GM18502 (cell line): ENCODE measurements at regions not wholly inside any gene's neighbourhood (a gene's known extent, or its start where the extent isn't known, plus 50 kb on each side); places are given as distances from the start of the nearest gene placed in this dataset.

ENCODE experiments used
- ATAC-seq: cut with Tn5 transposase; IDR thresholded peaks from one replicate; pipeline ENCODE4 v1.9.1; 2021; ENCODE audit warnings: mild to moderate bottlenecking; ENCODE audit not compliant: unreplicated experiment, poor library complexity

DNA sequence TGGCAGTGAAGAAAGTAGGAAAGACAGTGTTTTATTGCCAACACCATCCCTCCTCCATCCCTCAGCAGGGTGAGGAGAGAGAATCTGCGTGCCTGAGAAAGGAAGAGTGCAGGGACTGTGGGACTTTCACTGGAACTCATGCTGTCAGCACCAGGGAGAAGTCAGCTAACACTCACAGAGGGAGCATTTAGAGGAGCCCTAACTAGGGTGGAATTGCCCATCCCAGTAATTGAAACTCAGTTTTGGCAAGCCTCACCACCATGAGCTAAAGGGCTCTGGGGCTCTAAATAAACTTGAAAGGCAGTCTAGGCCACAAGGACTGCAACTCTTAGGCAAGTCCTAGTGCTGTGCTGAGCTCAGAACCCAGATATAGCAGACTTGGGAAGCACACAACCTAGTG lies 622.3 kb downstream of the SEMA5A start:
- ATAC-seq, result no peak

DNA sequence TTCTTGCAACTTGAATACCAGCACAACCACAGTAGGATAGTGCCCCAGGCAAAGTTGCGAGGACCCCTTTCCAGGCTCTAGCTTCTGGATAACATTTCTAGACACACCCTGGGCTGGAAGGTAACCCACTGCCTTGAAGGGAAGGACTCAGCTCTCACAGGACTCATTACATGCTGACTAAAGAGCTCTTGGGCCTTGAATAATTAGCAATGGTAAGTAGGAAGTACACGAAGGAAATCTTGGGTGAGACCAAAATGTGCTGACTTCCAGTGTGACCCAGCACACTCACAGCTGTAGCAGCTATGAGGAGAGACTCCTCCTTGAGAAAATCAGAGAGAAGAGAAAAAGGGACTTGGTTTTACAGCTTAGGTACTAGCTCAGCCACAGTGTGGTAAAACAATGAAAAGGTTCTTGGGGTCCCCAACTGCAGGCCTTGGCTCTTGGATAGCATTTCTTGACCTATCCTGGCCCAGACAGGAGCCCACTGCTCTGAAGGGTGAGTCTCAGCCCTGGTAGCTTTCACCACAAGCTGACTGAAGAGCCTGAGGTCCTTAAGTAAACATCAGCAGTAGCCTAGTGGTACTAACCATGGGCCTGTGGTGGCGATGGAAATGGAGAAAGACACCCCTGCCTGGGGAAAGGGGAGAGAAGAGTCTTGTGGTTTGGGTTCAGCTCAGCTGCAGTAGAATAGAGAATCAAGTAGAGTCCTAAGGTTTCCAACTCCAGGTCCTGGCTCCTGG lies 621.7 kb downstream of the SEMA5A start:
- no peak for ATAC-seq

DNA sequence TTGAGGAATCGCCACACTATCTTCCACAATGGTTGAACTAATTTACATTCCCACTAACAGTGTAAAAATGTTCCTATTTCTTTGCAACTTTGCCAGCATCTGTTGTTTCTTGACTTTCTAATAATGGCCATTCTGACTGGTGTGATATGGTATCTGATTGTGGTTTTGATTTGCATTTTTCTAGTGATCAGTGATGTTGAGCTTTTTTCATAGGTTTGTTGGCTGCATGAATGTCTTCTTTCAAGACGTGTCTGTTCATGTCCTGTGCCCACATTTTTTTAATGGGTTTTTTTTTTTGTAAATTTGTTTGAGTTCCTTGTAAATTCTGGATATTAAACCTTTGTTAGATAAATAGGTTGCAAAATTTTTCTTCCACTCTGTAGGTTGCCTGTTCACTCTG lies 615.9 kb downstream of the SEMA5A start:
- no peak for ATAC-seq

DNA sequence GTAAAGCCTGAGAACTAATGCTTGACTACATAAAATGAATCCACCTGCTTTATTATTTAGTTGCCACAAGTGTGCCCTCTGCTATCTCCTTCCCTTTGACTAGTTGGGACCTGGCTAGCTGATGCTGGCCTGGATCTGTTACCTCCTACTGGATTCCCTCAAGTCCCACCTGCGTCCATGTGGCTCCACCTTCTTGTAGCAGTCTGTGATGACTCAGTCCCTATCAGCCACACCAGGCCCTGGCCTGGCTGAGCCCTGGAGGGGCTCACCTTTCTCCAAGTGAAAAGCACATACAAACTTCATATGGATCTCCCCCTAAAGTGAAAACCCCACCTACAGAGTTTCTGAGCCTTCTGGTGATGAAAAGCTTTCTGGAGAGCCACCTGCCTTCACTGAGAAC lies 611.4 kb downstream of the SEMA5A start:
- no peak for ATAC-seq

DNA sequence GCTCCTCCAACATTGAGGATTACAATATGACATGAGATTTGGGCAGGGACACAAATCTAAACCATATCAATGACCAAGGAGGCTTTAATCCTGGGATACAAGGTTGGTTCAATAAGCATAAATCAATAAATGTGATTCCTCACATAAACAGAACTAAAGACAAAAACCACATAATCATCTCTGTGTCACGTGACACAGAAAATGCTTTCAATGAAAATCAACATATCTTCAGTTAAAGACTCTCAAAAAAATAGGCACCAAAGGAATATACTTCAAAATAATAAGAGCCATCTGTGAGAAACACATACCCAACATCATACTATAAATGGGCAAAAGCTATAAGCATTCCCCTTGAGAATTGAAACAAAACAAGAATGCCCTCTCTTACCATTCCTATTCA lies 604.9 kb downstream of the SEMA5A start:
- ATAC-seq, result no peak

DNA sequence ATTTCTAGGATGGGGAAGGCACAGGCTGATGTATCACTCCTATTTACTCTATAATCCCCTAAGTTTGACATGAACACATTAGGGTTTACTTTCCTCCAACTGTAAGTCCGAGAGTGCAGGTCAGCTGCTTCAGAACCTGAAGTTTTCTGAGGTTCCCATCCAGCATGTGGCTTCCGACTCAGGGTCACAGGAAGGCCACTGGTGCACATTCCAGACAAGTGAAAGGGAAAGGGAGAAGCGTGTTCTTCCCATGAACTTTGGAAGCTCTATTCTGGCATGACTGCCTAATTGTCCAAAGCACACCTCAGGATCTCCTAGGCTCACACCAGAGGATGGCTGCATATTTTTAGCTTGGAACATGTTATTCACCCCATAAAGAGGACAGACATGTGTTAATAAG lies 602.6 kb downstream of the SEMA5A start:
- ATAC-seq, result no peak

DNA sequence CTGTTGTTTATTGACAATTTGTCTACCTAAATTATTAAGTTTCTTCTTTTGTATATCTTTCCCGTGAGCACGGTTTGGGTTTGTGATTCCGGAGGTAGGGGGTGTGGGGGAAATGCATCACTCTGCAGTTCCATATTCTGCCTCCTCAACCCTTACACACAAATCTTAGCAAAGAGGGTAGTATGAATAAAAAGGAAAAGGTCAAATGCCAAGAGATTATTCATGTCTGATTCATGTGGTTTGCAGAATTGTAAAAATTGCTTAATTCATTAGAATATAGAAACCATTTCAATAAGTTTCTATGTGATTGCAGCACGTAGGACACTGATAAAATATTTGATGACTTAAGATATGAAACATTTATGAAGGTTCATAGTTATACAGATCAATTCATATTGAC lies 601.9 kb downstream of the SEMA5A start:
- ATAC-seq, result no peak

DNA sequence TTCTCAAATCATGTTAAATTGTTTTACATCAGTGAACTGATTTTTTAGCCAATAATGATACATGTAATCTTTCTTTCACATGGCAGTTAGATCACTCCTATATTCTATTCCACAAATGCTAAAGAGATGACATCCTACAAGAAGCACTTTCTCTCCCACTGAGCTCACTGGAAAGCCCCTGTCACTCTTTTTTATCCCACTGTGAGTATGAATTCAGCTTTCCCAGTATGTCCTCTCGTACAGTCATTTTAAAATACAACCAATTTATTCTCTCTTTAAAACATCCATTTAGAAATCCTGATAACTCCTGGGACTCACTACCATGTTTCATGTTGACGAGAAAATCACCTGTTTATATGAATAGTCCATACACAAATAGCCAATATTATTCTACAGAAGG lies 599.9 kb downstream of the SEMA5A start:
- no peak for ATAC-seq

DNA sequence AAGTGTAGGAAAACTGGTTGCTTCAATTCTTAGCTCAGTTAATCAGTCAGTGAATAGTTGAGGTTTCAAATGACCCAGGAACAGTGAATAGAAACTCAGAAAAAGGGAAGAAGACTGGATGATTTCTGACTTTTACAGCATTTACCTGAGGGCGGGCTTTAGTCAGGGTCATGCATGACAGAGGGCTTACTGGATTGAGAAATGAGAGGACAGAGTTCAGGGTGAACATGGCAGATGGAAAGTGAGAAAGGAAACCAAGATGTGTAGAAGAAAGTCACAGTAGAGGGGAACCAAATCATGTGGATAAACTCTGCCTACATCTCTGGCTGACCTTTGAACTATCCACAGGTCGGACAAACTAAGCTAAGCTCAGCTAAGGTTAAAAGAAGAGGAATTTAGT lies 596.0 kb downstream of the SEMA5A start:
- ATAC-seq, result peak; percentile 92

DNA sequence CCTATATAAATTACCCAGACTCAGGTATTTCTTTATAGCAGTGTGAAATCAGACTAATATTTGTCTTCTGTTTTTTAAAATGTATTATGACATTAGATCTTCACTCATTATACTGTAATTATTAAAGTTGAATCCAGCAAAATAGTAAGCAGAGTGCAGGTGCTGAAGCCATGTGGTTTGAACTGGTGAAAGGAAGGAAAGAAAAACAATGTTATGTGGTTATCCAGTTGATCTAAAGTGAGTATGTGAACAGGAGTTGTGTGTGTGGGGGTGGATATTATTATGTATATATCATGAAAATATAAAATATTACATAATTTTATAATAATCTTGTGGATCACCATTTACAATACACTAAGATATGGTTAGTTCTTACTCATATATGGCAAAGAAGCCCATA lies 593.7 kb downstream of the SEMA5A start:
- no peak for ATAC-seq

DNA sequence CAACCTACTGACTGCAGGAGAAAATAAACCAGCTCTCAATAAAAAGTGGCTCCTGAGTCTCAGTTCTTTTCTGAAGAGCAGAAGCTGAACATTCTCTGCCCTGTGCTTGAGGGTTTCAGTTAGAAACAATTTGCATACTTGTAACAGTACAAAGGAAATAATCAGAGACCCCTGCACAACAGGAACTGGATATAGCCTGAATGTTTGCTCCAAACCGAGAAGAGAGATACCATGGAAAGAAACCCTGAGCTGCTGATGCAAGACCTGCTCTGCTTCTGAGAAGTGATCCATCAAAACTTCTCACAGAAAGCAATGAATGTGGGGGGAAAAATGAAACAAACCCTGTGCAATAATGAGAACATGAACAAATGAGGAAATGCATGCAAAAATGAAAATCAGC lies 592.9 kb downstream of the SEMA5A start:
- ATAC-seq, result no peak

DNA sequence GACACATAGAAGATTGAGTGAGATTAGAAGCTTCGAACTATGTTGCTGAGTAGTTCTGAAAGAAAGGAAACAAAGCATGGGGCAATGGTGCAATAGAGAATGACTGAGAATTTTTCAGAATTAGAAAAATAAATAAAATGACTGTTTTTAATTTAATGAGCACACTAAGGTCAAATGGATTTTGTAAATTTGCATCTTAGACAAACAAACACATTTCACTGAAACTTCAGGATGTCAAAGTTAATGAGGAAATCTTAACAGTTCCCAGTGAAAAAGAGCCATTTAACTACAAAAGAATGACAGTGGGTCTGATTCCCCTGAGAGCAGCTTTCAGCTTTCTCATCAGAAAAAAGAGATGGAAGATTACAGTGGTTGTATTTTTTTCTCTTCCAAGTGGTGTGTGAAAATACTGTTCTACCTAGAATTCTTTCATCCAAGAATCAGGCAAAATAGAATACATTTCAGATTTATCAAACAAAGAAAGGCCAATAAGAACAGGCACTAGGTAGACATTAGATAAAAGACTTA lies 591.9 kb downstream of the SEMA5A start:
- no peak for ATAC-seq

DNA sequence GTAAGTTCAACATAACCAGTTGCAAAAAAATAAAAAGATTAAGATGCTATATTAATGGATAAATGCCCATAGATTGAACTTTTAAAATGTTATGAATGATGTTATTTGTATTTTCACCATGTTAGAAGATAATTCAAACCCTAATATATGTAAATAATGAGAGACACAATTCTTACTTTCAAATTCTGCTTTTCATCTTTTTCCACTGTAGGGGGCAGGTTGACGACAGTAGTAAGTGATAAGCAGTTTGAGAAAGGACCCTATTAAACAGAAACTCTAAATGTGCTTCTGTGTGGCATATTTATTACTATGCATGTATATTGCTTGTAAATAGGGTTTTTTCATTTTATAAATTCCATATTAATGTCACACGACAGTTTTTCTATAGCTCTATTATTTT lies 591.1 kb downstream of the SEMA5A start:
- no peak for ATAC-seq

DNA sequence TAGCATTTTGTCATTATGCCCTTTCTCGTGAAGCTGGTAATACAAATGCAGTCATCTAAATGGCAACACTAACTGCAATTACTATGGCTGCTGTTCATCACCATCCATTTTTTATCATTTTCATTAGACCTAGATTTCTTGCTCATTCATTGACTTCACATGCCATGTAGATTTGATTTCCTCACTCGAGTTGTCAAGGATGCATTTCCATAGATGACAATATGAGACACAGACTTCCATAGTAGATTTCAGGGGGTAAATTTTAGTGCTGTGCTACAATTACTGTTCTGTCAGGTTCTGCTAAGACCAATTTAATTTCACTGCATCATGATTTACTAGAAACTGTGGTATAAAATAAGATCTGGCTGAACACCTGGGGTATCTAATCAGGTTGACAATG lies 589.2 kb downstream of the SEMA5A start:
- no peak for ATAC-seq

DNA sequence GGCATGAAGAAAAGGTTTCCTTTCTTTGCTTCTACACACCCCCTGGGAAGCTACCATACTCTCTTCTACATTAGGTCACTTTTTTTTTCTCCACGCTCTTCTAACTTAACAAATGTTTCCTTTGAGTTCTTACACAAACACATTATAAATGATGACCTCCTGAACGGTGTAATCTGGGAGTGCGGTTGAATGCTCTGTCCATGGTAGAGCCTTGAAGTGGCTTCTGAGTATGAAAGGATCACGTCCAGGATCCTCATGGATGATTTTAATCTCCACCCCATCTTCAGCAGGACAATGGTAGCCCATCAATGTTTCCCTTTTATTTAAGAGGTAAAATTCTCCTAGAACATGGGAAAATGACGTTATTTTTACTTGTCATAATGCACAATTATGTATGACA lies 587.3 kb downstream of the SEMA5A start:
- no peak for ATAC-seq

DNA sequence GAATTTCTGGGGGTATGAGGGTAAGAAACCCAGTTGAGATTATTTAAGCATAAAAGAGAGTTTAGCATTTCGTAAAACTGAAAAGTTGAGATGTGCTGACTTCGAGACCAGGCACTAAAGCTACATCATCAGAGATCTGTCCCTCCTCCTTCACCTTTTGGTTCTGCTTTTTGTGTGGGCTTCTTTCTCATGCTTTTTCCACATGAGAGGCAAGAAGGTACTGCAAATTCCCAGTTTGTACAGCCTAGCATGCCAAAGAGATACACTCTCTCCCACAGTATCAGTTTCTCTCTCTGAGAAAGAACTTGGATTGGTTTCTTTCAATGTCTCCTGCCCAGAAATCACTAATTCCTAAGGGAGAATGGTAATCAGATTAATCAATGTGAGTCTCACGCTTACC lies 584.7 kb downstream of the SEMA5A start:
- ATAC-seq, result no peak

DNA sequence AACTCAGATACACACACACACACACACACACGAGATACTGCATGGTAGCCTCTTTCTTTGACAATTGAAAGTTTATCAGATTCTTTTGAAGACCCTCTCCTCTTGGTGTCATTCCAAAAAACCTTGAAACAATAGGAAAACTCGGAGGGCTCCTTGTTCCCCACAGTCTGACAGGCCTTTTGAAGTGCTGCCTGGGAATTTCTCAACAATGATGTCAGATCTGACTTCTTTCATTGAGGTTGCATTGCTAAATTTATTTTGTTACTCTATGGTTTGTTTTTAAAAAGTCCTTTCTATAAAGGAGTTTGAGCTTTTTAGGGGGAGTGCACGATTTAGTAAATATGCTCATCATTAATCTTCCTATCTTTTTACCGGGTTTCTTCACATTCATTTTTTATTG lies 583.9 kb downstream of the SEMA5A start:
- ATAC-seq, result no peak

DNA sequence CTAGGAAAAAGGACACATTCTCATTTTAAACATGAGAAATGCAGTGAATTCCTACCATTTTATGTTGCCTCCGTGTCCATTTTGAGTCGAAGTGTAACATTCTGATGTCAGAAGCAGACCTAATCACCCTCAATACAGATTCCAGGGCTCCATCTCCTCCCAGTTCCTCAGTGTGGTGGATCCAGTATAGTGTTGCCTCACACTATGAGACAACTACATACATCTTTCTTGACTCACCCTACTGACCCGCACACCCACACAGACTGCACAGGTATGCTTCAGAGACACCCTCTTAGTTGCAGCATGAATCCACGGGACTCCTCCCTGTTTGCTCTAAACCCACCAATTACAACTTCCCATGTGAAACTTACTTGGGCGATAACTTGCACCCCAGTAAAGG lies 564.9 kb downstream of the SEMA5A start:
- ATAC-seq, result no peak

DNA sequence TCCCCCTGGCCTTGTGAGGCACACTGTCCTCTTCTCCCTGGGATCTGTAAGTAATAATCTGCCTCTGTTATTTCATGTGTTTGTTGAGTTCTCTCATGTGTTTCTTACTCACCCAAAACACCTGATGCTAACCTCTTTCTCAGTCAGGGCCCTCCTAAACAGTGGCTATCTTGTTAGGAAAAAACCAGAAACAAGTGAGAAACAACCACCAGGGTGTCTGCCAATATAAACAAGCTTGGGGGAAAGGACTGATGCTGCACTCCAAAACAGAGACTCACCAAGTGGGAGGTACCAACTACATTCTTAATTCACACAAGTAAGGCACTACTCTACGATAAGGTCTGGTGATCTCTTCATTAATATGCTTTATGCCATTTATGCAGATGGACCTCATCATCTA lies 564.4 kb downstream of the SEMA5A start:
- ATAC-seq, result no peak

DNA sequence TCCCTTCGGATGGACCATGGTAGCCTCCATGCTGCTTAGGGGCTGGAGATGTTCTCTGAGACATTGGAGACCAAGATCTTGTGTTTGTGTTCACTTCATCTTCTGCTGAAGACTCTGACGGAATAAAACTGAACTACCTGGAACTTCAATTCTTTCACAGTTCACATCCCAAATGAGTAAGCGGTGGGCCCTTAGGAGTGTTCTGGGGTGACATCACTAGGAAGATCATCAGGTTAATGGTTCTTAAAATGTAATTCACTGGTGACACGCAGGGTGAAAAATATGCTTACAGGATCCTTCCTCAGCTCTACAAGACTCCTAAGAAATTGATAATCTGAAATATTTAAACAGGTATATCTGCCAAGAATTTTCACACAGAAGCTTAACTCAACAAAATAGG lies 561.5 kb downstream of the SEMA5A start:
- ATAC-seq, result no peak
